ENCODE measurements at regions not wholly inside any gene's neighbourhood (a gene's known extent, or its start where the extent isn't known, plus 50 kb on each side); places are given as distances from the start of the nearest gene placed in this dataset.

DNA sequence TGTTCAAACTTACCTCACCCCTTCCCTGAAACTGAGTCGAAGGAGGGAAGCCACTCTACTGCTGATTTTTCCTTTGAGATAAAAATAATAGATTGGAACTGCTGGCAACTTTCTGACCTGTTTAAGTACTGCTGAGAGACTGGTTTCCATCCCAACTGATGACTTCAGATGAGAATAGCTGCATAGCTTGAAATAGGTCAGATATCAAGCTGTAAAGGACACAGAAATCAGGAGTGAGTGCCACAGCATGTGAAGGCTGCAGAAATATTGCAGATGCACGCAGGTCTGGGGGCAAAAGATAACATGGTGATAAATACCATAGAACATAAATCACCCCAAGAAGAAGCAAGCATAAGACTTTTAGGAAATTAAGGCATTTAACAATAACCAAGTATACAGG, 923.2 kb downstream of the SH3BGRL start:
- H4K8ac ChIP-seq (ENCODE audit: low read depth in 2 of 2, low read length in 2 of 2): no peak overlapping the region
- no CpG with 5 or more reads among the region's 2 CpGs for WGBS, 2 experiments (ENCODE audit: extremely low coverage in 2 of 2, insufficient read length in 1 of 2)
- intact Hi-C loops (cut with micrococcal nuclease) (no loop called here), dilution Hi-C loops (cut with HindIII; ENCODE audit: low sequenced_read_pairs, unreplicated experiment) (no loop called here), in situ Hi-C loops (cut with MboI; ENCODE audit: low sequenced_read_pairs) (no loop called here)
- no peak overlapping the region for H2BK5ac ChIP-seq (ENCODE audit: low read depth, low read length, poor library complexity, severe bottlenecking)
- H3K9me3 ChIP-seq (ENCODE audit: control insufficient read depth, insufficient read depth, low read length): no peaks in the 10 kb centered on the region
- ChIA-PET POLR2A (ENCODE audit: unreplicated experiment) (no interaction called here), CTCF (no interaction called here)
- H2BK120ac ChIP-seq (ENCODE audit: low read depth, low read length): no peak overlapping the region
- BruUV-seq (replicated peaks): no TSS peak
- no peaks in the 10 kb centered on the region for H3K79me1 ChIP-seq (ENCODE audit: low read depth in 1 of 2, low read length in 2 of 2)
- no peak for TF ChIP-seq CEBPB (IDR thresholded peaks at IDR 0.05; ENCODE audit: low read depth, low read length)
- no peak for TF ChIP-seq RAD21 (IDR thresholded peaks at IDR 0.05; ENCODE audit: low read length)
- no peak for TF ChIP-seq RCOR1 (IDR thresholded peaks at IDR 0.05; ENCODE audit: insufficient replicate concordance, low read length)
- TF ChIP-seq, protein P1, sequence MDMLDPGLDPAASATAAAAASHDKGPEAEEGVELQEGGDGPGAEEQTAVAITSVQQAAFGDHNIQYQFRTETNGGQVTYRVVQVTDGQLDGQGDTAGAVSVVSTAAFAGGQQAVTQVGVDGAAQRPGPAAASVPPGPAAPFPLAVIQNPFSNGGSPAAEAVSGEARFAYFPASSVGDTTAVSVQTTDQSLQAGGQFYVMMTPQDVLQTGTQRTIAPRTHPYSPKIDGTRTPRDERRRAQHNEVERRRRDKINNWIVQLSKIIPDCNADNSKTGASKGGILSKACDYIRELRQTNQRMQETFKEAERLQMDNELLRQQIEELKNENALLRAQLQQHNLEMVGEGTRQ (IDR thresholded peaks at IDR 0.05; ENCODE audit: low read depth, low read length): no peak
- no peak for TF ChIP-seq BHLHE40 (IDR thresholded peaks at IDR 0.05; ENCODE audit: low read depth, low read length)
- no peak for TF ChIP-seq MAZ (IDR thresholded peaks at IDR 0.05; ENCODE audit: borderline replicate concordance, low read depth, low read length)
- H2AK5ac ChIP-seq (ENCODE audit: low read depth, low read length): no peak overlapping the region
- no peak overlapping the region for H3K23ac ChIP-seq (ENCODE audit: low read depth, low read length)
- H3K56ac ChIP-seq (ENCODE audit: extremely low read depth, insufficient read depth, low read length): no peak overlapping the region
- H4K5ac ChIP-seq (ENCODE audit: low read depth, low read length): no peak overlapping the region
- no peak overlapping the region for H2BK20ac ChIP-seq (ENCODE audit: low read depth, low read length)
- no peak overlapping the region for H4K91ac ChIP-seq (ENCODE audit: insufficient read depth, low read depth, low read length)
- no peaks in the 10 kb centered on the region for H3K9me1 ChIP-seq (ENCODE audit: insufficient read depth, low read length)
- H3K4me1 ChIP-seq (ENCODE audit: control insufficient read depth, insufficient read depth, low read length): no peaks in the 10 kb centered on the region
- H3K4ac ChIP-seq (ENCODE audit: low read depth, low read length): no peak overlapping the region
- H2AK9ac ChIP-seq (replicated peaks; ENCODE audit: low read depth, low read length, poor library complexity): no peak overlapping the region
- H3K36me3 ChIP-seq (ENCODE audit: control insufficient read depth, insufficient read depth, low read length): no peaks in the 10 kb centered on the region
- no peak overlapping the region for H3K4me2 ChIP-seq (ENCODE audit: low read depth, low read length)
- H3K18ac ChIP-seq (ENCODE audit: low read depth, low read length): no peak overlapping the region
- ATAC-seq (ENCODE audit: low read depth) (no peak), DNase-seq (no peak)
- H2AFZ ChIP-seq (replicated peaks; ENCODE audit: low read length, poor library complexity): no peak overlapping the region
- H3K14ac ChIP-seq (replicated peaks; ENCODE audit: low read depth, low read length): no peak overlapping the region
- H3K4me3 ChIP-seq (ENCODE audit: insufficient read depth, low read depth, low read length): no peak overlapping the region
- no peaks in the 10 kb centered on the region for H4K20me1 ChIP-seq (ENCODE audit: insufficient read depth, low read length)
- H2BK15ac ChIP-seq (ENCODE audit: low read depth, low read length): no peak overlapping the region
- no peak overlapping the region for H3K27ac ChIP-seq (ENCODE audit: insufficient read depth, low read length)
- H3K27me3 ChIP-seq (ENCODE audit: control insufficient read depth, insufficient read depth, low read length): no peaks in the 10 kb centered on the region
- no peak overlapping the region for H3K9ac ChIP-seq (ENCODE audit: low read depth, low read length)
